ENCODE measurements at regions not wholly inside any gene's neighbourhood (a gene's known extent, or its start where the extent isn't known, plus 50 kb on each side); places are given as distances from the start of the nearest gene placed in this dataset.

GRCh38 chr14:65187421-65188049 lies 85.2 kb upstream of the MAX start:
- no peak overlapping the region for H3K4me3 ChIP-seq (ENCODE audit: low read depth, poor library complexity, severe bottlenecking)
- TF ChIP-seq POLR2A (IDR thresholded peaks at IDR 0.05) (no peak), CTCF (IDR thresholded peaks at IDR 0.05) (no peak)
- intact Hi-C loops (cut with DNase I; ENCODE audit: low total_unique reads) = no loop called here
- DNase-seq (ENCODE audit: low spot score in 2 of 2) = no peak
- 70 to 78% methylated on average over 8 of the region's 8 CpGs for WGBS, 2 donors

- 71 to 74% methylated on average over 4 of the region's 4 CpGs for WGBS, 2 donors
These were observed 88.0 kb upstream of the MAX start for GRCh38 chr14:65190312-65190711.

GRCh38 chr14:65191716-65192115 lies 89.4 kb upstream of the MAX start:
- whole genome bisulfite sequencing, 2 donors = 77 to 79% methylated on average over 5 of the region's 5 CpGs
- H3K4me3 ChIP-seq (ENCODE audit: low read depth, poor library complexity, severe bottlenecking) = no peak overlapping the region
- DNase-seq (ENCODE audit: low spot score in 2 of 2) = no peak
- intact Hi-C loops (cut with DNase I; ENCODE audit: low total_unique reads) = no loop called here
- TF ChIP-seq POLR2A (IDR thresholded peaks at IDR 0.05) (no peak), CTCF (IDR thresholded peaks at IDR 0.05) (no peak)

More at GRCh38 chr14:65190312-65190711, 88.0 kb upstream of the MAX start:
- intact Hi-C loops (cut with DNase I; ENCODE audit: low total_unique reads) = no loop called here
- TF ChIP-seq POLR2A (IDR thresholded peaks at IDR 0.05) (no peak), CTCF (IDR thresholded peaks at IDR 0.05) (no peak)
- no peak for DNase-seq (ENCODE audit: low spot score in 2 of 2)
- H3K4me3 ChIP-seq (ENCODE audit: low read depth, poor library complexity, severe bottlenecking) = no peak overlapping the region

- WGBS, 2 donors = 3 to 97% methylated on average over 1 of the region's 1 CpG
- TF ChIP-seq CTCF (IDR thresholded peaks at IDR 0.05) (no peak), POLR2A (IDR thresholded peaks at IDR 0.05) (no peak)
- intact Hi-C loops (cut with DNase I; ENCODE audit: low total_unique reads) = no loop called here
- no peak overlapping the region for H3K4me3 ChIP-seq (ENCODE audit: low read depth, poor library complexity, severe bottlenecking)
- no peak for DNase-seq (ENCODE audit: low spot score in 2 of 2)
These were observed 90.4 kb upstream of the MAX start for GRCh38 chr14:65192686-65193085.

GRCh38 chr14:65193916-65194590 lies 91.7 kb upstream of the MAX start:
- no peak for TF ChIP-seq CTCF (IDR thresholded peaks at IDR 0.05)
- TF ChIP-seq POLR2A (IDR thresholded peaks at IDR 0.05) = no peak
- no peak overlapping the region for H3K4me3 ChIP-seq (ENCODE audit: low read depth, poor library complexity, severe bottlenecking)
- WGBS, 2 donors = 52 to 77% methylated on average over 3 of the region's 3 CpGs
- no peak for DNase-seq (ENCODE audit: low spot score in 2 of 2)
- intact Hi-C loops (cut with DNase I; ENCODE audit: low total_unique reads) = no loop called here
